ENCODE measurements at regions not wholly inside any gene's neighbourhood (a gene's known extent, or its start where the extent isn't known, plus 50 kb on each side); places are given as distances from the start of the nearest gene placed in this dataset.

DNA sequence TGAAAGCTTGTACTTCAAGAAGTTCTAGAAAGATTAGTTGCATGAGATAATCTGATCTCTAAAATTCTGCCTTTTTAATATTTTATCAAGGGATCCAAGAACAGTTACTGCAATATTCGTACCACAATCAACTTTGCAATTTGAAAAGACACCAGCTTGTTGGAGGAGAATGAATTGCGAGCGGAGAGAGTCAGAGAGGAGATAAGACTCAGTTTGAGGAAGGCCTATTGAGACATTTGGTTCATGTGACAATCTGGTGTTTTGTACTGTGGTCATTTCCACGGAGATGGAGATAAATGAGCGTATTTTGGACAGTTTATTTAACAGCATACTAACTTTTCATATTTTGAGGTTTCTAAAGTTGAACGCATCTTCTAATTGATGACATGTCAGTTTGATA is 1276.0 kb downstream of the EFNB2 start:
- DNase-seq = no peak

DNA sequence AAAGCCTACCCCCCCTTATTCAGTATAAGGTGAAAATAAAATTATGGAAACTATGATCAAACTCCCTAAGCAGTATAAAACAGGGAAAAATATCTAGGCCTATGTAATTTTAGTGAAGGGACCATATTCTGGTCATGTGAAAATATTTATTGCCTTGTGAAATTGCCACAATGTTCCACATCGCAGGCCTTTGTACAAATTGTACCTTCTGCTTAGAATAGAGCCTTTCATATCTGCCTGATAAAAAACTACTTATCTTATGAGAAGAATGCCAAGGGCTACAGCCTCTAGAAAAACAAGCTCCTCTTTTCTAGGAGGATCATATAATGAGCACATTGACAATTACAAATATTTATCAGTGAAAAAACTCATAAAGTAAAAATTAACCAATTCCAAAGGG is 1280.0 kb downstream of the EFNB2 start:
- DNase-seq = no peak

DNA sequence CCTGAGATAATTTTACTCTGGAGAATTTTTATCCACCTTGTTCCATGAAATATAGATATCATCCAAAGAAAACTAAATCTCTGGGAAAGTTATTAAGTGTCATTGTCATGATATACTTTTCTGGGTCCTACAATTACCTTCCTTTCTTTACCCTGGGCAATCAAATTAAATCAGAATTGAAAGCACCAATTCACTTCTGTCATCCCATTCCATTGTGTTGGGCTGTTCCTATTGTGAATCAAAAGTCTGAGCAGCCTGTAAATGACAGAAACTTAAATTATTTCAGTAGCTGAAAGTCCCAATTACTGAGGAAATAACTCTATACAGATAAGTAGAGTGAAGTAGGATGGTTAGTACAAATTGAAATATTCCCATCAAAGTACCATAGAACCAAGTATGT is 1284.2 kb downstream of the EFNB2 start:
- DNase-seq = no peak

DNA sequence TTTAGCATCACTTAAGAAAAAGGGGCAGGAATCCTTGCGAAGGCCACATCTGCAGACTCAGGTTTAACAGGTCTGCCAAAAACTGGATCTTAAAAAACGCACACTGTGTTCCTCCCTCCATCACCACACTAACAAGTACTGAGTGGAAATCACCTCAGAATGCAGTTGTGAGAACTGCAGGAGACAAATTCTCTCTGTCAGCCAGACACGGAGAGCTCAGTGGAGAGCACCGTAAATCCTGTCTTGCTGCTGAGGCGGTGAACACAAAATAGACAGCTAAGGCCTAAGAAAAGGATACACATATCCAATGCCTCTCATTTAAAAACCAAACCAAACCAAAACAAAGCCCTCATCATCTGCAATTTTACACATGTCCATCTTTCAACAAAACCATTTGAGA is 1287.6 kb downstream of the EFNB2 start:
- no peak for DNase-seq

DNA sequence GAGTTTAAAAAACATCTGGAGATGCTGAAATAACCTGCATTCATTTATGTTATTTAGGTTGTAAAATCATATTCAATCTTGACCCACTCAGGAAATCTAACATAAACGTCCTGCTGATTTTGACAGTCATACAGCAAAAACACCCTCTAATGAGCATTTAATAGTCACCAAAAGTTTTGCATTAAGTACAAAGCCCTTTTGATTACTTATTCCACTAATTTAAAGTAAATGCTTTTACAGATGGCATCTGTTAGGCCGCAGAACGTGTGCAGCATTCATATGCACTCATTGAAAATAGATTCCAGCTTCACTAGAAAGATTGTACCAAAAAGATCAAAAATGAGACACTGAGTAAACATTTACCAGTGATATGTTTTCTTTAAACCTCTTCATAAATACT is 1295.1 kb downstream of the EFNB2 start:
- DNase-seq = no peak

DNA sequence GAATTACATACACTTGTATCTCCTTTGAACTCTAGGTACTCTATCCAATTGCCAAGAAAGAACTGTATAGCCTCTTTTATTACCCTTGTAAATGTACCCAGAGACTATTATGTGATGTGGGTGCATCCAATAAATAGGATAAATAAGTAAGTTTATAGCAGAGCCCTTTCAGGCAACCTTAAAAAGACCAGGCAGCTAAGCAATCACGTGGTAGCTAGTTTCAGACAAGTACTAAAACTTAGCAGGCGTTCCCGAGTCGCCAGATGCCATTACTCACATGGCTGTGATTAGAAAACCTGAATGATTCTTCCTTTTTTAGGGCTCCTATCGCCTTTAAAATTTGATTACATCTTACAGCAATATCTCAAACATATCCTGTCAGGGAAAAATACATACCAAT is 1303.0 kb downstream of the EFNB2 start:
- DNase-seq = no peak

DNA sequence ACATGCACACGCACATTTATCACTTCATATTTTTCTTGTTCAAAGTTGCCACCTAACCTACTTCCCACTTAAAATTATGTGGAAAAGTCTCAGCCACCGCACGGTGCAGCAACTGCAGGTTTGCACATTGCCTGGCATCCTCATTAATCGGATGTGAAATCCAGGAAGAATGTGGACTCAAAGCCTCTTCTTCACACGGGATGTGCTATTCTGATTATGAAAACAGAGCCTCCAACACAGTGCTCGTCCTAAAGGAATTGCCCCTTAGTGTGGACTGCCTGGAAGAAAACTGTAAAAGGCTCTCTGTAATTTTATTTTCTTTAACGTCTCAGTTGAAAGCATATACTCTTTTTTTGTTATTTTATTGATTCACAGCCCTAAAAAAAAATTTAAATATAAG is 1303.5 kb downstream of the EFNB2 start:
- no peak for DNase-seq

DNA sequence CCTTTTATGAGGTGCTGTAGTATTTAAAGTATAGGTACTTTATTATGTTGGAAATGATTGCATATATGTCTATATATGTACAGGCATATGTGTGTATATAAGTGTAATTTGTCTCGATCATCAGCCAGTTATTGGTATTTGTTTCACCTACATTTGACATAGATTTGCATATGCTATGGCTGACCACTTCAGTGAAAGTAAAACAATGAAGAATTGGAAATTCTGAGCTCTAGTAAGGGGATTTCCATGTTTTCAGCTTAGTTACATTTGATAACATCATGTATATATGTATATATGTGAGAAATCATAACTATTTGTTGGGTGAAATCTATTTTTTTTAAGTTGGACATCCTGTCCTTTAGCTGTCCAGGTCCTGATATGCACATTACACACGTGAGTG is 1303.9 kb downstream of the EFNB2 start:
- DNase-seq = no peak

DNA sequence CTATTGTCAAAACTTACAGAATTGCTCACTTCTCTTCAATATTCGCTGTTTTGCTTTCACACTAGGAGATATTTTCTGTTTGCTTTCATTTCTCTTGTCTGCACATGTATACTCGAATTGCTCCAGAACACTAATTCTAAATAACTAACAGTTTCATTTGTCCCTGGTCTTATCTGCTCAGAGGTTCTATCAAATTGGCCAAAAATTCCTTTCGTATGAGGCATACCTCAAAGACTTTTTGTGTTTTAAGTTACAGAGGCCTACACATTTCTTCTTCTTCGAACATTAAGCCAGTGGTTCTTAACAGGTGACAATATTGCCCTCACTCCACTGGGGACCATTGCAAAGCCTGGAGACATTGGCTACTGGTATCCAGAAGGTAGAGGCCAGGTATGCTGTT is 1314.6 kb downstream of the EFNB2 start:
- no peak for DNase-seq

DNA sequence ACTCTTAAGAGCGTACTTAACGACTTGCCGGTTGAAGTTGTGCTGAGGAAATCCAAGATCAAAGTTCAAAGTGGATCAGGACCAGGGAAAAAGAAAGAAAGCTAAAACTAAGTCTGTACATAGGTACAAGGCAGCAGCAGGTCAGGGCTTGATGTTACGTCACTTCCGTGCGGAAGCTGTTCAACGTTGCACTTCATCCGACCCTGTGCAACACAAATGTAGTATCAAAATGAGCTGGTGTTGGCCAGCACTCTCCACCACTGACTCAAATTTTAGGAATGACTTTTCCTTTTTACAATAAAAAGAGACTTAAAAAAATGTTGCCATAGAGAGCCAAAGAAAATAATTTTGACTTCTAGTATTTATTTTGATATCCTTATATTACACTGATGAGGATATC is 1315.4 kb downstream of the EFNB2 start:
- no peak for DNase-seq

DNA sequence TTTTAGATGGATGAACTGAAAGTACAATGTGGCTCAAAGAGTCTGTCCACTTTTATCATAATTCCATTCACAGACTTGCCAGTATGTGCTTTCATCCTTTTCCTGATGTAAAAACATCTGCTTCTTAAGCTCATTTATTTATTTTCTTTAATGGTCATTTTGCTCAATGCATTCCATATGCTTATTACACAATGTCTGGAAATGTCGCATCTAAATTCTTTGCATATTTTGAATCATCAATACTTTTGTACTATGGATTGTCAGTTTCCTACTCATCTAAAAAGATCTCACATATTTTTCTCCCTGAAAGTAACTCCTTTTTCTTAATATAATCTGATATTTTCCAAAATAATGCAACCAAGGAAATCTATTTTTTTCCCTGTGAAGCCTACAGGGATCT is 1315.8 kb downstream of the EFNB2 start:
- no peak for DNase-seq

DNA sequence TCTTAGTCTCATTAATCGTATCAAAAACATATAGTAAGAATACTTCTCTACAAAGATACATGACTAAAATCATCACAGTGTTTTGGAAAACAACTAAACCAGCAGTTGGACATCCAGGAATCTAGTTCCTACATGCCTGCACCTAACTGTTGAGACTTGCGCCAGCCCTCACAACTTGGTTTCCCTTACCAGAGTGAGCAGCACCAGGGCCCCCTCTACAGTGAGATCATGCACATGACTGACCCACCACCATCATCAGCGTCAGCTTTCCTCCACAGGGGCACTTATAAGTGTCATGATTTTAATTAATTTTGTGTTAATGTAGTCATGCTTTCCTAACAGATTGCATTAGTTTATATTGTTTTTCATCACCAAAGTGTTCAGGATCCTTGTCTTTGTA is 1322.0 kb downstream of the EFNB2 start:
- no peak for DNase-seq

DNA sequence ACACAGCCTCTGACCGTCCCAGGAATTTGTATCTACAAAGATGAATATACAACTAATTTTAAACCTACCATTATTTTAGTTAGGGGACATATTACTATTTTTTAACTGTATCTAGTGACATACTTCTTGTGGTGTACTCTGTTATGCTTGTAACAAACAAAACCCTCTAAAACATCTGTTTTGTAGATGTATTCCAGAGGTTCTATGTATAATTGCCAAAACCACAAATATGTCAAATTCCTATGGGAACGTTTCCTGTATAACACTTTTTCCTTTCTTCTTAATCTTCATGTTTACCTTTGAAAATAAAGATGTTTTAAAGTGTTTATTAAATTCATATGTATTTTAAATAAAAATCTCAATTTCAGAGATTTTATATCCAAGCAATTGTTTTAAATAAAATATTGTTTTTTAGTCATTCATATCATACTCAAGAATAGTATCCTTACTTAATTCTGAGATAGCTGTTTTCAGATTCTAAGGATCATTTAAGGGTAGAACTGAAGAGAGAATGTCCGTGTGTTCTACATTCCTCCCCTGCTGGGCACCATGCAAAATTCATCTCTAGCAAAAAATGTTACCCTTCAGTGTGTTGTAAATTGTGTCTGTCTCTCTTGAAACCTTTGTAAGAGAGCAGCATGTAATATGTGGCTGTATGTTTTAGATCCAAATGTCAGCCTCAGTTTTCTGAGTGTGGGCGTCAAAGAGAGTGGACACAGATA is 1327.7 kb downstream of the EFNB2 start:
- no peak for DNase-seq

DNA sequence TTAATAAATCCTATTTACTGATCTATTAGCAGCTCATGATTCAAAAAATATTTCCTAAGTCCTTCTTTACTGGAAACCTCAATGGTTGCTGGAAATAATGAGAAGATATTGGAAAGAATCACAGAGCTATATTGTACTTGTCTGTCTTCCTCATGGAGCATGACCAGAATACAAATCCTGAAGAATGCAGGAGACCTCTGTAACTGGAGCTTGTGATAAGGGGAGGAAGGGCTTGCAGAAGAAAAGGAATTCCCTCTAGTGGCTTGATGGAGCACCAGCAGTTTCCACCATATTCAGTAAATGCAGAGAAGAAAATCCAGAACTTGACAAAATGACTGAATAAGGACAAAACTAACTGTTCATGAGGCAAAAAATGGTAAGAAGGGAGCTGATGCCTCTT is 1333.1 kb downstream of the EFNB2 start:
- no peak for DNase-seq

DNA sequence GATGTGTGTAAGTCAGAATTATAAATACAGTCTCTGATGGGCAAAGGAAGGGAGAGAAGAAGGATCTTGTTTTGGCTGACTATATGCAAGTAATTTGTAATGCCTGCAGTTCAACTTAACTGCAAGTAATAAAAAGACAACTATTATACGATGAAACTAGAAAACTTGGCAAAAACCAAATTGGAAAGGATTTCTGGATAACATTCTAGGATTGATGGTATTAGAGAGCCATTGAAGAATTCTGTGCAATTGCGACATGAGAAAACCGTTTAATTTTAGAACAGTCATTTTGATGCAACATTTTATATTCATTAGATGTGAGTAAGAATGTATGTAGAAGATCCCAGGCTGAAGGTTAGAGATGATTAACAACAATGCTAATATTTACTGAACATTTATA is 1334.1 kb downstream of the EFNB2 start:
- no peak for DNase-seq

DNA sequence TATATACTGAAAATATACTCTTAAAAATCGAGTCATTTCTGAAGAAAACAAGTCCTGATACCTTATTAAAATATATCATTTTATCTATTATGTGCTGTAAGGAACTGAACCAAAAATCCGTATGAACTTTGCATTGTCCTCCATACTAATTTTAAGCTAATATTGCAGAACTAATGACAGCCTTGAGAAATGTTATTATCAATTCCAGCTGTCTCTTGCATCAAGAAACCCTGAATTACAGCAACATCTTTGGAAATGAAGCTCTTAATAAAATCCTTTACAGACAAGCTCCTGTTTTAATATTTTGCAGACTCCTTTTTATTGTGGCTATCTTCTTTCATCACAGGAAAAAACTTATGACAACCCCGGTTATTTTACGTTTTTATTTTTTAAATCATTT is 1335.3 kb downstream of the EFNB2 start:
- DNase-seq = no peak

DNA sequence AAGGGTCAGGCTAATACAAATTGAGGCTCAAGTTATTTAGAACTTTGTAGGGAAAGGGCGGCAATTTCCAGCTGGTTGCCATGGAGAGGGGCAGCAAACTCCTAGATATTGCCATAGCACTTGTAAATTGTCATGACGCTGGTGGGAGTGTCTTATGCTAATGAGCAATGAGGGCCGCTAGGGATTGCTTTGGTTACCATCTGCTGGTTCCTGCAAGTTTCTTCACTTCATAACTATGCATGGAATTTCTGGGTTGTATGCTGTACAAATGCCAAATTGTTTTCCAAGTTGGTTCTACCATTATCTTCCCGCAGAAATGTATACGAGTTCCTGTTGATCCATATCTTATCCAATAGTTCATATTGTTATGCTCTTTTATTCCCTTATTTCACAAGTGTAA is 1339.4 kb downstream of the EFNB2 start:
- no peak for DNase-seq

DNA sequence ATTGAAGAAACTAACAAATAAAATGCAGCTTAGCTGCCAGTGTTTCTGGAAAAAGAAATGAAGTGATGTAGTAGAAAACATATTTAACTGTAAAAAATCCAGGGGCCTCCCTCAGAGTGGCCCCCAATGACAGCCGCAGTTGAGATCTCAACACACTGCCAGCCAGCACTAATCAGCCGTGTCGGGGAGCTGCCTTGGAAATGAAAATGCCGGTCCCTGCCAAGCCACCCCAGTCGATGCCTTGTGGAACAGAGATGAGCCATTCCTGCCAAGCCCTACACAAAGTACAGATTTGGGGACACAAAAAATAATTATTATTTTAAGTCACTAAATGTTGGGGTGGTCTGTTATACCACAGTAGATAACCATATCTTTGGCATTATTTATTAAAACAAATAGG is 1342.4 kb downstream of the EFNB2 start:
- DNase-seq = no peak

DNA sequence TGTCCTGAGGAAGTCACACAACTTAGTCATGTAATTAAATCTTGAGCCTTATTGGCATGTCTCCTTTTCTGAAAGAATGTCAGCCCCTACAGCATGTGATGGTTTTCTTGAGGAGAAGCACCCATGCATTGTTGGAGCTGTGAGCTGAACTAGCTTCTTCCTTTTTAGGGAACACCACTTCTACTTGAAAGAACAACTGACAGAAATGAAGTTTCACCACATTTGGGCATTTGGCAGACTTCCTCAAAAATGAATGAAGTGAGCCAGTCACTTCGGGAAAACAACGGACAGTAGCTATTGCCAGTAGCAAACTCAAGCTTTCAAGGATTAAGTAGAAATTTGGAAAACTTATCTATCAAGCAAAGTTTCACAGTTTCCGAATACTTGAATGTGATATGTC is 1351.3 kb downstream of the EFNB2 start:
- no peak for DNase-seq

DNA sequence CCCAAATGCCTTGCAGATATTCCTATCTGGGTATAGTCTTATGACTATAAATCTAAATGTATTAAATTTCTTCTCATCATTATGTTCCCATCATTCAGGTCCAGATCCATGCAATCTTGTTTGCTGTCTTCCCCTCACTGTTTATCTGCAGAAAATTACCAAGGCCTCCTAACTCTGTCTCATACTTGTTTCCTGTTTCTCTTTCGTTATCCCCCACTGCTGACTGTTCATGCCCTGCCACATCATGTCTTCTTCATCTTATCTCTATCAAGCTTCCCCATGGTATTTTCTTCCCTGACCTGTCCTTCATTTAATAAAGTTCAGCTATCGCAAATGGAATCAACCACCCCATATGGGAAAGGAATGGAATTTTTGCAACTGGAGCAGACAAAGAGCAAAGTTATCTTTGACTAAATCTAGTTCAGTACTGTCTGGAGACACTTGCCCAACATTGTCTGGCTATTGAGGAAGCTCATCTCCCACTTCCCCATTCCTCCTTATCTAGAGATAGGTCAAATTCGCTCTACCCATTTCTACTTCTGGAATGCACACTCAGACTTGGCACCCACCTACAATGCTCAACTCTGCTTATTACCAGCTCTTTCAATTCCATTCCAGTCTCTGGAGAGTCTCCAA is 1358.1 kb downstream of the EFNB2 start:
- DNase-seq = no peak

DNA sequence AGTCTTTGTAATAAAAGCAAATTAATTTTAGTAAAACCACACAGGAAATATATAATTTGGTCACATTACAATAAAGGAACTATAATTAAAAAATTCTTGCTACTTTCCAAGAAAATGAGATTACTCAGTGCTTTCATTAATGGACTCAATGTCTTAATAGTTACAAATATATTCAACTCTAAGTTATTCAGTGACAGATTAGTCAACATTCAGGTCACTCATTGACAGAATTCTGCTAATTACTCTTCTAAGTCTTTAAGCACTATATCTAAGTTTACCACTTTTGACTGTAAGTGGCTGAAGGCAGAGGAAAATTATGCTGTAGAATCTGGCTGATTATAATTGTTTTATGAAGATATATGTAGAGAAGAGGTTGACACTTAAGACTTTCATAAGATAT is 1365.0 kb downstream of the EFNB2 start:
- DNase-seq = no peak

DNA sequence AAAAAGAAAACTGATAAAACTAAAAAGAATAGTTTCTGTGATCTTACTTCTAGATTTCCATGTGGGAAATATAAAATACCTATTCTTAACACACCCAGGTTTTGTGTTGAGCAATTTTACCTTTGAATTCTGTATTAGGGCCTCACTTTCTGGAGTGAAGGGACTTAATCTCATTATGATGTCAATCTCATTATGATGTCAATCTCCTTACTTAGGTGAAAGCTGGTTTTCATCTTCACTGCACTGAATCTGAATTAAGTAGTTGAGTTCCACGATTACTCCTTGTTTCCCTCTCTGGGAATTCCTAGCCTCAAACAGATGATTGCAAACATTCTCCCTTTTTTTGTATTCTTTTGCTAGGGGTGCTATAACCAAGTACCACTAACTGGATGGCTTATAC is 1367.2 kb downstream of the EFNB2 start:
- no peak for DNase-seq

DNA sequence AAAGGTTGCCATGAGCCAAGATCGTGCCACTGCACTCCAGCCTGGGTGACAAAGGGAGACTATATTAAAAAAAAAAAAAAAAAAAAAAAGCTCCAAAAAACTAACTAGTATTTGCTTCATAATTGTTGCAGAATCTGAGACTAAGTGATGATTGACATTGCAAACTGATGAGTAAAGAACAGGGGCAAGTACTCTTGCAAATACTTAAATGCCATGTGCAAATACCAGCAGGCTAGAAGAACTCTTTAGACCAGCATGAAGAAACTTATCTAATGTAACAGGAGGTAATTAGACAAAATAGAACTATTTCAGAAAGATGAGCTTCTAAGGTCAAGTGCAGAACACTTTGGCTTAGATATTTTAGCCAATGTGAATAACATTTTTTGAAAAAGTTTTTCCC is 1368.1 kb downstream of the EFNB2 start:
- no peak for DNase-seq

DNA sequence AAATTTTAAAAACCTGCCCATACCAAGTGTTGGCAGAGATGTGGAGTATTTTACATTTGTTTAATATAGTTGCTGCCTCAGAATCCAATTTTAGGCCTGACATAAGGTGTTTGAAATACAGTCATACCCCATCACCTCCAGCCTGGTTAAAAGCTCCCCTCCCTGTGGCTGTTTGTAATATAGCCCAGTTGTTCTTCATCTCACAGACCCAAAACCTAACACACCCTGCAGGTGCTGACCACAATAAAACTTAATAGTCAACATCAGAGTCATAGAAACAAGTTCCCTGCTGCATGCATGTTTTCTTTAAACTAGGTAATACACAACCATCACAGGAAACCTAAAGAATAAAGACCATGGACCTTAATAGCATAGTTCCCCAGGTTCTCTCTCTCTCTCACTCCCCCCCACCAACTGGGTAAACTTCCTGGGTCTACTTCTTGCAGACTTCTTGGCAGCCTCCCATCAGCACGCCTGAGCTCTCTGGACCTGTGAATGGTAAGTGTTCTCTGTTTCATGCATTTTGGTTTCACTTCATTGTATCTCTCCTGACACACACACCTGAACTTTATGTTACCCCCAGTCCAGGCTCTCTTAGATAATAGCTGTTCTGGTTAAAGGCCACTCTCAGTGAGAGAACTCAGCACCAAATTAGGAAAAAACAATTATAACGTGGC is 1369.9 kb downstream of the EFNB2 start:
- DNase-seq = no peak

DNA sequence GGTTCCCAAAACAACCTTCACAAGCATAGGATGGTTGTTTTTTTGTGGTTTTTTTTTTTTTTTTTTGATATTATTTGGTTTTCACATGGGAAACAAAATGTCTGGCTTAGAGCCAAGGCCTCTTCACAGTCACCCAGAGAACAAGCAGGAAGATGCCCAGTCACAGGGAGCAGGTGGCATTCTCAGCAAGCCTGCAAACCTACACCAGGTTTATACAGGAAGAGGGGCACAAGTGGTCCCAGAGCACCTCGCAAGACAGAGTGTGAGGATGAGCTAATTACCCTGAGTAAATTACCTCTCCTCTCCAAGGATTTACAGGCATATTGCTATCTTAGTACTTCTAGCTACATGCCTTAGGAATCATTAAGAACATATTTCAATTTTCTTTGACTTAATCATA is 1375.6 kb downstream of the EFNB2 start:
- no peak for DNase-seq

All from stimulated activated naive CD4-positive, alpha-beta T cell (primary cell).